ENCODE measurements at regions not wholly inside any gene's neighbourhood (a gene's known extent, or its start where the extent isn't known, plus 50 kb on each side); places are given as distances from the start of the nearest gene placed in this dataset.
"Not testable (repeated sequence)": the region's sequence is repeated elsewhere in the genome, so short reads cannot be mapped to it uniquely, and the experiment has no call there.

DNA sequence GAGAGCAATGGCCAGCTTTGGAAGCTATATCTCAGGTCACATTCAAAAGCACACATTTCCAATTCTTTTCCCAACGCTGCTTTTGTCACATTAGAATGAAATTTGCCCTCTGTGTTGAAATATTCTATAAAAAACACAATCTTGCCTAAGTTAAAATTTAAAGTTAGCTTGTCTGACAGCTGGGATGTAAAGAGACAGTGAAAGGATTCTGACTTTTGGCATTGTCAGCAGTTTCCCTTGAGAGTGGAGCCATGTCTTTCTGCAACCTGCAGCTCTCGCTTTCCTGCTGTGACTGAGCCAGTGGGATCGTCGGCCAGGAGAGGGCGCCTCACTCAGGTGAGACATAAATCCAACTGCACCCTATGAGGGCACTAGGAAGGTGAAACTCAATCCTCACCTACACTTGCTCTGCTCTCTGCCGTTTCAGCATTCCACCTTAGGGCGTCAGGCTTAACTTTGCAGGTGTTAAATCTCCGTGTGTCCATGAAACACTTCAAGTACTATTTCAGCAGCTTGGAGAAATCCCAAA is 537.9 kb downstream of the TUBA3C start:
- H4K8ac ChIP-seq (ENCODE audit: low read depth in 2 of 2, low read length in 2 of 2); H3K56ac ChIP-seq (ENCODE audit: extremely low read depth, insufficient read depth, low read length); H3K9me1 ChIP-seq (ENCODE audit: insufficient read depth, low read length); H4K20me1 ChIP-seq (ENCODE audit: insufficient read depth, low read length); H4K91ac ChIP-seq (ENCODE audit: insufficient read depth, low read depth, low read length); H3K9ac ChIP-seq (ENCODE audit: low read depth, low read length); H3K14ac ChIP-seq (replicated peaks; ENCODE audit: low read depth, low read length); H3K23ac ChIP-seq (ENCODE audit: low read depth, low read length); in situ Hi-C loops (cut with MboI; ENCODE audit: low sequenced_read_pairs); H3K4me3 ChIP-seq (ENCODE audit: insufficient read depth, low read depth, low read length); H3K27ac ChIP-seq (ENCODE audit: insufficient read depth, low read length); H3K79me1 ChIP-seq (ENCODE audit: low read depth in 1 of 2, low read length in 2 of 2); H3K9me3 ChIP-seq (ENCODE audit: control insufficient read depth, insufficient read depth, low read length); H3K18ac ChIP-seq (ENCODE audit: low read depth, low read length); H3K4me1 ChIP-seq (ENCODE audit: control insufficient read depth, insufficient read depth, low read length); BruUV-seq (replicated peaks); H2BK5ac ChIP-seq (ENCODE audit: low read depth, low read length, poor library complexity, severe bottlenecking); H4K5ac ChIP-seq (ENCODE audit: low read depth, low read length); H2BK120ac ChIP-seq (ENCODE audit: low read depth, low read length); H2BK20ac ChIP-seq (ENCODE audit: low read depth, low read length); POLR2A ChIA-PET (ENCODE audit: unreplicated experiment); H2BK15ac ChIP-seq (ENCODE audit: low read depth, low read length); H3K4ac ChIP-seq (ENCODE audit: low read depth, low read length); H3K36me3 ChIP-seq (ENCODE audit: control insufficient read depth, insufficient read depth, low read length); H2AK5ac ChIP-seq (ENCODE audit: low read depth, low read length); H3K27me3 ChIP-seq (ENCODE audit: control insufficient read depth, insufficient read depth, low read length); H3K4me2 ChIP-seq (ENCODE audit: low read depth, low read length); ATAC-seq (ENCODE audit: low read depth); intact Hi-C loops (cut with micrococcal nuclease); H2AFZ ChIP-seq (replicated peaks; ENCODE audit: low read length, poor library complexity); DNase-seq; CTCF ChIA-PET; dilution Hi-C loops (cut with HindIII; ENCODE audit: low sequenced_read_pairs, unreplicated experiment); H2AK9ac ChIP-seq (replicated peaks; ENCODE audit: low read depth, low read length, poor library complexity): not testable (repeated sequence)
- no CpG with 5 or more reads among the region's 8 CpGs for WGBS, 2 experiments (ENCODE audit: extremely low coverage in 2 of 2, insufficient read length in 1 of 2)

DNA sequence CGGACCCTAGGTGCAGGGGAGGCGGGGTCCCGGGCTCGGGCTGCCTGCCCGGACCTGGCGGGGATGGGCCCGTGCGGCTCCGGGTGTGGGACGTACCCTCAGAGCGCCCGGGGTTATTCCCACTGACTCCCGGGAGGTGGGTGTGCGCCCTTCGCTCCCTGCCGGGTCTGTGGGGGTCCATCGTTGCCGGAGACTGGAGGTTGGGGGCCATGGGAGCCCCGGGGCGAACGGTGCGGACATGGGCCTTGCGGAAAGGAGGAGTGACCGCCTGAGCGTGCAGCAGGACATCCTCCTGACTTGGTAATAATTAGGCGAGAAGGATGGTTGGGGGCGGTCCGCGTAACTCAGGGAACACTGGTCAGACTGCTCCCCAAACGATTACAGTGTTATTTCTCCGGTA is 552.7 kb downstream of the TUBA3C start:
- H2BK5ac ChIP-seq (ENCODE audit: low read depth, low read length, poor library complexity, severe bottlenecking); POLR2A ChIA-PET (ENCODE audit: unreplicated experiment); BruUV-seq (replicated peaks); H3K27me3 ChIP-seq (ENCODE audit: control insufficient read depth, insufficient read depth, low read length); H4K91ac ChIP-seq (ENCODE audit: insufficient read depth, low read depth, low read length); H3K36me3 ChIP-seq (ENCODE audit: control insufficient read depth, insufficient read depth, low read length); intact Hi-C loops (cut with micrococcal nuclease); H4K8ac ChIP-seq (ENCODE audit: low read depth in 2 of 2, low read length in 2 of 2); H3K27ac ChIP-seq (ENCODE audit: insufficient read depth, low read length); H3K4me2 ChIP-seq (ENCODE audit: low read depth, low read length); CTCF ChIA-PET; H3K4me3 ChIP-seq (ENCODE audit: insufficient read depth, low read depth, low read length); H2BK120ac ChIP-seq (ENCODE audit: low read depth, low read length); H2BK20ac ChIP-seq (ENCODE audit: low read depth, low read length); H3K4ac ChIP-seq (ENCODE audit: low read depth, low read length); H4K5ac ChIP-seq (ENCODE audit: low read depth, low read length); H3K18ac ChIP-seq (ENCODE audit: low read depth, low read length); H4K20me1 ChIP-seq (ENCODE audit: insufficient read depth, low read length); H3K79me1 ChIP-seq (ENCODE audit: low read depth in 1 of 2, low read length in 2 of 2); ATAC-seq (ENCODE audit: low read depth); H3K9me1 ChIP-seq (ENCODE audit: insufficient read depth, low read length); H3K9me3 ChIP-seq (ENCODE audit: control insufficient read depth, insufficient read depth, low read length); H2AK9ac ChIP-seq (replicated peaks; ENCODE audit: low read depth, low read length, poor library complexity); H2BK15ac ChIP-seq (ENCODE audit: low read depth, low read length); H3K14ac ChIP-seq (replicated peaks; ENCODE audit: low read depth, low read length); H3K9ac ChIP-seq (ENCODE audit: low read depth, low read length); DNase-seq; H3K23ac ChIP-seq (ENCODE audit: low read depth, low read length); dilution Hi-C loops (cut with HindIII; ENCODE audit: low sequenced_read_pairs, unreplicated experiment); H3K4me1 ChIP-seq (ENCODE audit: control insufficient read depth, insufficient read depth, low read length); H2AK5ac ChIP-seq (ENCODE audit: low read depth, low read length); H2AFZ ChIP-seq (replicated peaks; ENCODE audit: low read length, poor library complexity); H3K56ac ChIP-seq (ENCODE audit: extremely low read depth, insufficient read depth, low read length); in situ Hi-C loops (cut with MboI; ENCODE audit: low sequenced_read_pairs): not testable (repeated sequence)
- 62% methylated on average over 4 of the region's 31 CpGs; no CpG with 5 or more reads in 1 of the 2 experiments for WGBS, 2 experiments (ENCODE audit: extremely low coverage in 2 of 2, insufficient read length in 1 of 2)
